ENCODE measurements at regions not wholly inside any gene's neighbourhood (a gene's known extent, or its start where the extent isn't known, plus 50 kb on each side); places are given as distances from the start of the nearest gene placed in this dataset.

DNA sequence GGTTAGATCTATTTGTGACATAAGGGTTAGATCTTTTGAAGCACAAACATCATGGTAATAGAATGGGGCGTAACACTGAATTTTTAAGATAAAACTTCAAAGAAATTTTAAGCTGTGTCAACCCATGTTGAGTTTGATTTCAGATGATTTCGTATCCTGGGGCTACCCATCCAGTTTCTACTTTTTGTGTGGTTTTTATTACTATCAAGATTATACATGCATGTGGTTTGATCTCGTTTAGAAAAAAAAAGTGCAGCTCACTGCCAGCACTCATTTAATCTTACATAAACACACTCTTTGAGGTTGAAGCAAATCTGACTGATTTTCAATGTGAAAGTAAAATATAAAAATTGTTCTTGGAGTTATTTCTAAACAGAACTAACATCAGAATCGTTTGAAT is 140.8 kb upstream of the GRB10 start:
- TF ChIP-seq, protein P1, sequence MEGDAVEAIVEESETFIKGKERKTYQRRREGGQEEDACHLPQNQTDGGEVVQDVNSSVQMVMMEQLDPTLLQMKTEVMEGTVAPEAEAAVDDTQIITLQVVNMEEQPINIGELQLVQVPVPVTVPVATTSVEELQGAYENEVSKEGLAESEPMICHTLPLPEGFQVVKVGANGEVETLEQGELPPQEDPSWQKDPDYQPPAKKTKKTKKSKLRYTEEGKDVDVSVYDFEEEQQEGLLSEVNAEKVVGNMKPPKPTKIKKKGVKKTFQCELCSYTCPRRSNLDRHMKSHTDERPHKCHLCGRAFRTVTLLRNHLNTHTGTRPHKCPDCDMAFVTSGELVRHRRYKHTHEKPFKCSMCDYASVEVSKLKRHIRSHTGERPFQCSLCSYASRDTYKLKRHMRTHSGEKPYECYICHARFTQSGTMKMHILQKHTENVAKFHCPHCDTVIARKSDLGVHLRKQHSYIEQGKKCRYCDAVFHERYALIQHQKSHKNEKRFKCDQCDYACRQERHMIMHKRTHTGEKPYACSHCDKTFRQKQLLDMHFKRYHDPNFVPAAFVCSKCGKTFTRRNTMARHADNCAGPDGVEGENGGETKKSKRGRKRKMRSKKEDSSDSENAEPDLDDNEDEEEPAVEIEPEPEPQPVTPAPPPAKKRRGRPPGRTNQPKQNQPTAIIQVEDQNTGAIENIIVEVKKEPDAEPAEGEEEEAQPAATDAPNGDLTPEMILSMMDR (conservative IDR thresholded peaks at IDR 0.05 in 1 of 2, IDR thresholded peaks at IDR 0.05 in 1 of 2; ENCODE audit: low read depth in 1 of 2, low read length in 2 of 2), result no peak
- no peak for TF ChIP-seq EZH2 (IDR thresholded peaks at IDR 0.05; ENCODE audit: low read length, missing control alignments)

All from fibroblast of lung (primary cell).